ENCODE measurements at regions not wholly inside any gene's neighbourhood (a gene's known extent, or its start where the extent isn't known, plus 50 kb on each side); places are given as distances from the start of the nearest gene placed in this dataset.
"Not testable (repeated sequence)": the region's sequence is repeated elsewhere in the genome, so short reads cannot be mapped to it uniquely, and the experiment has no call there.

- Histone ChIP-seq H3K9me3 (ENCODE audit: control insufficient read depth, low read depth, low read length) (no peaks in the 10 kb centered on the region), H3K27me3 (ENCODE audit: control insufficient read depth, extremely low read depth, insufficient read depth, low read length) (no peaks in the 10 kb centered on the region), H3K79me2 (ENCODE audit: control insufficient read depth, insufficient read depth, low read length) (no peaks in the 10 kb centered on the region), H2AFZ (ENCODE audit: control insufficient read depth, low read length) (no peak overlapping the region), H3K4me1 (ENCODE audit: control insufficient read depth, extremely low read depth, insufficient read depth, low read length) (peaks cover 21% of the 10 kb centered on the region), H3K27ac (ENCODE audit: control insufficient read depth, insufficient read depth, low read length) (no peak overlapping the region), H3K36me3 (ENCODE audit: control insufficient read depth in 2 of 2, extremely low read depth in 1 of 2, insufficient read depth in 2 of 2, low read length in 2 of 2) (no peaks in the 10 kb centered on the region), H3K4me2 (ENCODE audit: control insufficient read depth, extremely low read depth, insufficient read depth, low read depth, low read length) (no peak overlapping the region), H3K9ac (ENCODE audit: control insufficient read depth, extremely low read depth, insufficient read depth, low read length) (no peak overlapping the region), H4K20me1 (ENCODE audit: control insufficient read depth, extremely low read depth, insufficient read depth, low read length) (no peaks in the 10 kb centered on the region), H3K9me1 (ENCODE audit: control insufficient read depth, extremely low read depth, insufficient read depth, low read length) (no peaks in the 10 kb centered on the region), H3K4me3 (ENCODE audit: control insufficient read depth in 2 of 3, extremely low read depth in 1 of 3, insufficient read depth in 2 of 3, low read depth in 1 of 3, low read length in 3 of 3) (no peak overlapping the region)
- DNase-seq (ENCODE audit: low read depth, low spot score) (no peak), FAIRE-seq (no peak)
- dilution Hi-C loops (cut with MboI; ENCODE audit: extremely low pct_ligation_motif_present, low sequenced_read_pairs), result no loop called here
- no peak for TF ChIP-seq EZH2 (IDR thresholded peaks at IDR 0.05; ENCODE audit: low read length)
- TF ChIP-seq CTCF (optimal IDR thresholded peaks at IDR 0.05 in 1 of 3, IDR thresholded peaks at IDR 0.05 in 1 of 3, conservative IDR thresholded peaks at IDR 0.05 in 1 of 3; ENCODE audit: extremely low read depth in 1 of 3, insufficient read depth in 2 of 3, low read length in 3 of 3), result no peak
Measured at GRCh38 chr21:34284666-34285065, 79.1 kb upstream of the KCNE2 start.

GRCh38 chr21:34288042-34288441 lies 75.8 kb upstream of the KCNE2 start:
- H3K27ac ChIP-seq (ENCODE audit: control insufficient read depth, insufficient read depth, low read length); H3K27me3 ChIP-seq (ENCODE audit: control insufficient read depth, extremely low read depth, insufficient read depth, low read length); DNase-seq (ENCODE audit: low read depth, low spot score); H4K20me1 ChIP-seq (ENCODE audit: control insufficient read depth, extremely low read depth, insufficient read depth, low read length); H3K4me3 ChIP-seq (ENCODE audit: control insufficient read depth in 2 of 3, extremely low read depth in 1 of 3, insufficient read depth in 2 of 3, low read depth in 1 of 3, low read length in 3 of 3); H3K9ac ChIP-seq (ENCODE audit: control insufficient read depth, extremely low read depth, insufficient read depth, low read length); H3K79me2 ChIP-seq (ENCODE audit: control insufficient read depth, insufficient read depth, low read length); H3K9me3 ChIP-seq (ENCODE audit: control insufficient read depth, low read depth, low read length); H3K4me2 ChIP-seq (ENCODE audit: control insufficient read depth, extremely low read depth, insufficient read depth, low read depth, low read length); H2AFZ ChIP-seq (ENCODE audit: control insufficient read depth, low read length); dilution Hi-C loops (cut with MboI; ENCODE audit: extremely low pct_ligation_motif_present, low sequenced_read_pairs); H3K4me1 ChIP-seq (ENCODE audit: control insufficient read depth, extremely low read depth, insufficient read depth, low read length); H3K9me1 ChIP-seq (ENCODE audit: control insufficient read depth, extremely low read depth, insufficient read depth, low read length); H3K36me3 ChIP-seq (ENCODE audit: control insufficient read depth in 2 of 2, extremely low read depth in 1 of 2, insufficient read depth in 2 of 2, low read length in 2 of 2); FAIRE-seq: not testable (repeated sequence)

- DNase-seq (ENCODE audit: low read depth, low spot score), result no peak
Measured at GRCh38 chr21:34289856-34290255, 74.0 kb upstream of the KCNE2 start.

More at GRCh38 chr21:34289856-34290255, 74.0 kb upstream of the KCNE2 start:
- Histone ChIP-seq H2AFZ (ENCODE audit: control insufficient read depth, low read length) (no peak overlapping the region), H3K9me1 (ENCODE audit: control insufficient read depth, extremely low read depth, insufficient read depth, low read length) (no peaks in the 10 kb centered on the region), H3K4me3 (ENCODE audit: control insufficient read depth in 2 of 3, extremely low read depth in 1 of 3, insufficient read depth in 2 of 3, low read depth in 1 of 3, low read length in 3 of 3) (no peak overlapping the region), H3K4me1 (ENCODE audit: control insufficient read depth, extremely low read depth, insufficient read depth, low read length) (no peaks in the 10 kb centered on the region), H3K79me2 (ENCODE audit: control insufficient read depth, insufficient read depth, low read length) (no peaks in the 10 kb centered on the region), H3K9me3 (ENCODE audit: control insufficient read depth, low read depth, low read length) (no peaks in the 10 kb centered on the region), H3K9ac (ENCODE audit: control insufficient read depth, extremely low read depth, insufficient read depth, low read length) (no peak overlapping the region), H4K20me1 (ENCODE audit: control insufficient read depth, extremely low read depth, insufficient read depth, low read length) (no peaks in the 10 kb centered on the region), H3K4me2 (ENCODE audit: control insufficient read depth, extremely low read depth, insufficient read depth, low read depth, low read length) (no peak overlapping the region), H3K36me3 (ENCODE audit: control insufficient read depth in 2 of 2, extremely low read depth in 1 of 2, insufficient read depth in 2 of 2, low read length in 2 of 2) (no peaks in the 10 kb centered on the region), H3K27me3 (ENCODE audit: control insufficient read depth, extremely low read depth, insufficient read depth, low read length) (no peaks in the 10 kb centered on the region), H3K27ac (ENCODE audit: control insufficient read depth, insufficient read depth, low read length) (no peak overlapping the region)
- TF ChIP-seq CTCF (optimal IDR thresholded peaks at IDR 0.05 in 1 of 3, IDR thresholded peaks at IDR 0.05 in 1 of 3, conservative IDR thresholded peaks at IDR 0.05 in 1 of 3; ENCODE audit: extremely low read depth in 1 of 3, insufficient read depth in 2 of 3, low read length in 3 of 3) (no peak), EZH2 (IDR thresholded peaks at IDR 0.05; ENCODE audit: low read length) (no peak)
- no peak for FAIRE-seq
- dilution Hi-C loops (cut with MboI; ENCODE audit: extremely low pct_ligation_motif_present, low sequenced_read_pairs), result no loop called here

Data from keratinocyte (primary cell).